OCI-LY1 (cell line): ENCODE measurements at regions not wholly inside any gene's neighbourhood (a gene's known extent, or its start where the extent isn't known, plus 50 kb on each side); places are given as distances from the start of the nearest gene placed in this dataset.

Source experiments
- H2AFZ ChIP-seq: fragments of 200-600 bp; sonication (generic), shearing (Covaris generic); 2 replicates; pipeline ENCODE4 v1.6.0; 2014; ENCODE audit warnings: antibody characterized with exemption, mild to moderate bottlenecking, low read length
- H3F3A ChIP-seq: fragments of 200-600 bp; sonication (generic), shearing (Covaris generic); 2 replicates; pipeline ENCODE4 v1.6.0; 2014; ENCODE audit warnings: mild to moderate bottlenecking, antibody characterized with exemption, low read length, moderate library complexity; ENCODE audit not compliant: insufficient read depth
- H3K27ac ChIP-seq: fragments of 200-600 bp; sonication (generic); 2 replicates; pipeline ENCODE4 v1.5.1; 2014; ENCODE audit warnings: low read length, mixed run types, mild to moderate bottlenecking, low read depth; ENCODE audit not compliant: poor library complexity, severe bottlenecking
- H3K27me3 ChIP-seq: fragments of 200-600 bp; sonication (generic); 2 replicates; pipeline ENCODE4 v1.6.0; 2014; ENCODE audit warnings: antibody characterized with exemption, mild to moderate bottlenecking, low read length, moderate library complexity; ENCODE audit not compliant: insufficient read depth
- H3K36me3 ChIP-seq: fragments of 200-600 bp; sonication (generic); 2 replicates; pipeline ENCODE4 v1.6.1; 2014; ENCODE audit warnings: mild to moderate bottlenecking, antibody characterized with exemption, low read length, moderate library complexity, mixed read lengths; ENCODE audit not compliant: insufficient read depth
- H3K4me1 ChIP-seq: fragments of 200-600 bp; sonication (generic); 2 replicates; pipeline ENCODE4 v1.5.1; 2014; ENCODE audit warnings: mild to moderate bottlenecking, low read length, moderate library complexity; ENCODE audit not compliant: insufficient read depth, severe bottlenecking
- H3K4me2 ChIP-seq: fragments of 200-600 bp; sonication (generic), shearing (Covaris generic); 2 replicates; pipeline ENCODE4 v1.6.1; 2014; ENCODE audit warnings: low read length
- H3K4me3 ChIP-seq: fragments of 200-600 bp; sonication (generic); 2 replicates; pipeline ENCODE4 v1.5.1; 2014; ENCODE audit warnings: low read length, low read depth, mild to moderate bottlenecking, mixed read lengths; ENCODE audit not compliant: poor library complexity, severe bottlenecking
- H3K79me2 ChIP-seq: fragments of 200-600 bp; shearing (Covaris generic); 2 replicates; pipeline ENCODE4 v1.6.1; 2016; ENCODE audit warnings: mixed run types, low read length, mixed read lengths; ENCODE audit not compliant: insufficient read depth
- H3K9ac ChIP-seq: fragments of 200-600 bp; sonication (generic), shearing (Covaris generic); 2 replicates; pipeline ENCODE4 v1.6.1; 2014; ENCODE audit warnings: mild to moderate bottlenecking, low read length, mixed read lengths
- H3K9me2 ChIP-seq: fragments of 200-600 bp; sonication (generic), shearing (Covaris generic); 2 replicates; pipeline ENCODE4 v1.6.1; 2014; ENCODE audit warnings: low read depth, mild to moderate bottlenecking, low read length, mixed read lengths
- H3K9me3 ChIP-seq: fragments of 200-600 bp; shearing (Covaris generic); 2 replicates; pipeline ENCODE4 v1.6.1; 2014; ENCODE audit warnings: low read length, mixed read lengths
- H4K20me1 ChIP-seq: fragments of 200-600 bp; sonication (generic), shearing (Covaris generic); 2 replicates; pipeline ENCODE4 v1.6.0; 2016; ENCODE audit warnings: mild to moderate bottlenecking, low read length; ENCODE audit not compliant: insufficient read depth
- EZH2 ChIP-seq: fragments of 200-600 bp; sonication (generic), shearing (Covaris generic); IDR thresholded peaks from 2 replicates; pipeline ENCODE4 v1.8.0; 2017; ENCODE audit warnings: borderline replicate concordance, mixed run types, mild to moderate bottlenecking, antibody characterized with exemption, low read length, moderate library complexity, mixed read lengths
- TF ChIP-seq, protein P1 (sequence below): fragments of 200-600 bp; sonication (generic), shearing (Covaris generic); IDR thresholded peaks from 2 replicates; pipeline ENCODE4 v1.5.1; 2017; ENCODE audit warnings: mild to moderate bottlenecking, antibody characterized with exemption, low read length, moderate library complexity, mixed read lengths

DNA sequence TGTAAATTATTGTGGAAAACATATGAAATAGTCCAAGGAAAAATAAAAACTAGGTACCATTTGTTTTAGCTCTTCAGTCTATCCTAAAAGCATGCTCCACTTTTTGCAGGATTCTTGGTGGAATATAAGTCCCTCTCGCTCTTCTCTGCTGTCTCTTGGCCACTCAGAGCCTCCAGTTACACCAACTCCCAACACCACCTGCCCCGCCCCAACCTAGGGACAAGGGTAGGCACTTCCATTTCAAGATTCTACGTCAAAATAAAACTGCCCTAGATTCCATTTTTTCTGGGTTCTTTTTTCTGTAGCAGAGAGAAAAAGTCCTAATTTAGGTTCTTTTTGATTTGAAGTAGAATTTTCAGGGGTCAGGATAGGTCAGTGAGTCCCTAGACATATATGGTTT is 1036.2 kb upstream of the POU3F3 start:
- no peaks in the 10 kb centered on the region for H4K20me1 ChIP-seq
- H3K27me3 ChIP-seq = no peaks in the 10 kb centered on the region
- no peak overlapping the region for H3K27ac ChIP-seq
- H3K9me3 ChIP-seq = no peaks in the 10 kb centered on the region
- H3K79me2 ChIP-seq = no peaks in the 10 kb centered on the region
- no peaks in the 10 kb centered on the region for H3F3A ChIP-seq
- no peak overlapping the region for H3K9ac ChIP-seq
- no peak for TF ChIP-seq EZH2
- TF ChIP-seq, protein P1, sequence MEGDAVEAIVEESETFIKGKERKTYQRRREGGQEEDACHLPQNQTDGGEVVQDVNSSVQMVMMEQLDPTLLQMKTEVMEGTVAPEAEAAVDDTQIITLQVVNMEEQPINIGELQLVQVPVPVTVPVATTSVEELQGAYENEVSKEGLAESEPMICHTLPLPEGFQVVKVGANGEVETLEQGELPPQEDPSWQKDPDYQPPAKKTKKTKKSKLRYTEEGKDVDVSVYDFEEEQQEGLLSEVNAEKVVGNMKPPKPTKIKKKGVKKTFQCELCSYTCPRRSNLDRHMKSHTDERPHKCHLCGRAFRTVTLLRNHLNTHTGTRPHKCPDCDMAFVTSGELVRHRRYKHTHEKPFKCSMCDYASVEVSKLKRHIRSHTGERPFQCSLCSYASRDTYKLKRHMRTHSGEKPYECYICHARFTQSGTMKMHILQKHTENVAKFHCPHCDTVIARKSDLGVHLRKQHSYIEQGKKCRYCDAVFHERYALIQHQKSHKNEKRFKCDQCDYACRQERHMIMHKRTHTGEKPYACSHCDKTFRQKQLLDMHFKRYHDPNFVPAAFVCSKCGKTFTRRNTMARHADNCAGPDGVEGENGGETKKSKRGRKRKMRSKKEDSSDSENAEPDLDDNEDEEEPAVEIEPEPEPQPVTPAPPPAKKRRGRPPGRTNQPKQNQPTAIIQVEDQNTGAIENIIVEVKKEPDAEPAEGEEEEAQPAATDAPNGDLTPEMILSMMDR = no peak
- no peak overlapping the region for H3K4me2 ChIP-seq
- no peak overlapping the region for H2AFZ ChIP-seq
- no peaks in the 10 kb centered on the region for H3K9me2 ChIP-seq
- H3K4me3 ChIP-seq = no peak overlapping the region
- no peaks in the 10 kb centered on the region for H3K4me1 ChIP-seq
- no peaks in the 10 kb centered on the region for H3K36me3 ChIP-seq

DNA sequence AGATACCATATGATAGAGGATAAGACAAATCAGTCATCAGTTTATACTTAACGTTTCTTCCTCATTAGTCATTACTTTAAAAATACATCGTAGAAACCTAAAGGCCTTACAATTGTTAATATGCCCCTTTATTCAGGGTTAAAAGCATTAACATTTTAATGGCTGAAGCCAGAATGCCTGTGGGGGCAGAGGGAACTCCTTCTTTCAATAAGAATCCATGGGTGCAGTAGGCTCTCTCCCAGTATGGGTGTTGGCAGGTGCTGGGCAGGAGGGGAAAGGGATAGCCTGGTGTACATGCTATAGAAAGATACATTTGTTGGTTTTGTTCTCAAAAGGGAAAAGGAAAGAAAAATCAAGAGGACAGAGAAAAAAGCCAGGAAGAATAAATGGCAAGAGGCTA is 1035.7 kb upstream of the POU3F3 start:
- Histone ChIP-seq H2AFZ (no peak overlapping the region), H3K4me3 (no peak overlapping the region), H3K9ac (no peak overlapping the region), H3K4me1 (no peaks in the 10 kb centered on the region), H3K27ac (no peak overlapping the region), H3K36me3 (no peaks in the 10 kb centered on the region), H3K9me3 (no peaks in the 10 kb centered on the region), H3K27me3 (no peaks in the 10 kb centered on the region), H3K9me2 (no peaks in the 10 kb centered on the region), H4K20me1 (no peaks in the 10 kb centered on the region), H3K4me2 (no peak overlapping the region), H3F3A (no peaks in the 10 kb centered on the region), H3K79me2 (no peaks in the 10 kb centered on the region)
- TF ChIP-seq EZH2 = no peak

DNA sequence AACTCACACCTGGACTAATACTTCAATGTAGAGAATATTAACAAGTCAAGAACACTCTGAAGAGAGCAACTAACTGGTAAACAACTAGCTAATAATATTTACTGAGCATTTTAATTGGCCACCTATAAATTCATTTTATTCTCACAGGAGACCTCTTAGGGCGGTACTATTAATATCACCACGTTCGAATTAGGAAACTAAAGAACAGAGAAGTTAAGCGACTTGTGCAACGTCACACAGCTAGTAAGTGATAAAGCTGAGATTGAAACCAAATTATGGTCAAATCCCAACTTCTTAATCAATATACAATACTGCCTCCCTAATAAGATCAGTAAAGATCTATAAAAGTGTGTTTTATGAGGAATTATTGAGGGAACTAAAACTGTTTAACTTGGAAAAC is 1034.3 kb upstream of the POU3F3 start:
- H3K27ac ChIP-seq = no peak overlapping the region
- no peaks in the 10 kb centered on the region for H4K20me1 ChIP-seq
- H3K4me1 ChIP-seq = no peaks in the 10 kb centered on the region
- no peak for TF ChIP-seq EZH2
- TF ChIP-seq, protein P1 = no peak
- H3K27me3 ChIP-seq = no peaks in the 10 kb centered on the region
- H3F3A ChIP-seq = no peaks in the 10 kb centered on the region
- no peaks in the 10 kb centered on the region for H3K9me2 ChIP-seq
- H3K4me3 ChIP-seq = no peak overlapping the region
- no peaks in the 10 kb centered on the region for H3K36me3 ChIP-seq
- H2AFZ ChIP-seq = no peak overlapping the region
- no peaks in the 10 kb centered on the region for H3K79me2 ChIP-seq
- no peaks in the 10 kb centered on the region for H3K9me3 ChIP-seq
- no peak overlapping the region for H3K9ac ChIP-seq
- no peak overlapping the region for H3K4me2 ChIP-seq

DNA sequence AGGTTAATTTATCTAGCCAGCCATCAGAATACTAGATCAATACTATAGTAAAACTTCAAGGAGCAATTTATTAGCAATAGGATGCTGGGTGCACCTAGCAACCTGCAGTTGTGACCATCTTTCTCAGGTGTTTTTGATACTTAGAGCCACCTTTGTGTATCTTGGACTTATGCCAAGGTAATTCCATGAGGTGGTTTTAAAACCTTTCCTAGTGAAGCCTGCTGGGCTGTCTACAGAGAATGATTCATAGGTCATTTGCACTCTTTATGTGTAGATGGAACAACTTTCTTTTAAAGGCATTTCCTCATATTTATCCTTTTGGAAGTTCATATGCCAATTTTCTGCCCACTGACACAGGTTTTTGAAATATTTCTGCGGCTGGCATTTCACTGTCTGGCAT is 1030.1 kb upstream of the POU3F3 start:
- Histone ChIP-seq H3K27ac (no peak overlapping the region), H3K4me2 (no peak overlapping the region), H4K20me1 (no peaks in the 10 kb centered on the region), H3F3A (no peaks in the 10 kb centered on the region), H3K9me2 (no peaks in the 10 kb centered on the region), H2AFZ (no peak overlapping the region), H3K9ac (no peak overlapping the region), H3K9me3 (no peaks in the 10 kb centered on the region), H3K36me3 (no peaks in the 10 kb centered on the region), H3K27me3 (no peaks in the 10 kb centered on the region), H3K79me2 (no peaks in the 10 kb centered on the region), H3K4me3 (no peak overlapping the region), H3K4me1 (no peaks in the 10 kb centered on the region)
- TF ChIP-seq, protein P1 = no peak
- TF ChIP-seq EZH2 = no peak
